WERI-Rb-1 (cell line): ENCODE measurements at regions not wholly inside any gene's neighbourhood (a gene's known extent, or its start where the extent isn't known, plus 50 kb on each side); places are given as distances from the start of the nearest gene placed in this dataset.

Source experiments
- DNase-seq: peaks from one replicate; pipeline ENCODE4 v3.0.0-alpha.2; 2020
- H3K27ac ChIP-seq: fragments of 250-450 bp; sonication (Bioruptor Pico); 2 replicates; pipeline ENCODE4 v1.5.1; 2020; ENCODE audit warnings: mild to moderate bottlenecking, moderate library complexity
- H3K27me3 ChIP-seq: fragments of 250-450 bp; sonication (Bioruptor Pico); 2 replicates; pipeline ENCODE4 v1.5.1; 2021; ENCODE audit warnings: mild to moderate bottlenecking, low read depth, moderate library complexity; ENCODE audit not compliant: insufficient read depth, severe bottlenecking
- H3K36me3 ChIP-seq: fragments of 250-450 bp; sonication (Bioruptor Pico); 2 replicates; pipeline ENCODE4 v1.5.1; 2020; ENCODE audit warnings: mild to moderate bottlenecking, moderate library complexity
- H3K4me3 ChIP-seq: 2 replicates; pipeline ENCODE4 v1.5.1; 2011; ENCODE audit warnings: low read depth, mild to moderate bottlenecking, control low read depth, low read length
- H3K9me3 ChIP-seq: fragments of 250-450 bp; sonication (Bioruptor Pico); 2 replicates; pipeline ENCODE4 v1.5.1; 2021; ENCODE audit warnings: mild to moderate bottlenecking, moderate library complexity; ENCODE audit not compliant: severe bottlenecking
- CTCF ChIP-seq: IDR thresholded peaks from 2 replicates; pipeline ENCODE4 v1.5.1; 2011; ENCODE audit warnings: low read depth, mild to moderate bottlenecking, control low read depth, inconsistent platforms, low read length

GRCh38 chr6:50143011-50143719 lies 93.4 kb upstream of the DEFB112 start:
- no peak for DNase-seq
- no peaks in the 10 kb centered on the region for H3K27me3 ChIP-seq
- no peak overlapping the region for H3K27ac ChIP-seq
- H3K9me3 ChIP-seq, result no peaks in the 10 kb centered on the region
- no peak overlapping the region for H3K4me3 ChIP-seq
- no peak for TF ChIP-seq CTCF
- H3K36me3 ChIP-seq, result no peaks in the 10 kb centered on the region

- no peaks in the 10 kb centered on the region for H3K9me3 ChIP-seq
These were observed 95.4 kb upstream of the DEFB112 start for GRCh38 chr6:50145125-50145524.

GRCh38 chr6:50147371-50147770 lies 97.6 kb upstream of the DEFB112 start:
- H3K36me3 ChIP-seq, result no peaks in the 10 kb centered on the region
- H3K27me3 ChIP-seq, result no peaks in the 10 kb centered on the region
- no peak overlapping the region for H3K27ac ChIP-seq
- TF ChIP-seq CTCF, result no peak
- no peak overlapping the region for H3K4me3 ChIP-seq
- no peak for DNase-seq
- H3K9me3 ChIP-seq, result no peaks in the 10 kb centered on the region

More at GRCh38 chr6:50145125-50145524, 95.4 kb upstream of the DEFB112 start:
- Histone ChIP-seq H3K27me3 (no peaks in the 10 kb centered on the region), H3K36me3 (no peaks in the 10 kb centered on the region), H3K27ac (no peak overlapping the region), H3K4me3 (no peak overlapping the region)
- DNase-seq, result no peak
- peak; percentile 48; the same call in 1 of the 2 replicates for TF ChIP-seq CTCF

GRCh38 chr6:50180646-50181045 lies 130.9 kb upstream of the DEFB112 start:
- H3K36me3 ChIP-seq, result no peaks in the 10 kb centered on the region
- no peak overlapping the region for H3K4me3 ChIP-seq
- H3K27ac ChIP-seq, result no peak overlapping the region
- no peak for TF ChIP-seq CTCF
- DNase-seq, result no peak
- H3K27me3 ChIP-seq, result peaks cover 57% of the 10 kb centered on the region
- no peaks in the 10 kb centered on the region for H3K9me3 ChIP-seq

GRCh38 chr6:50185006-50185405 lies 135.3 kb upstream of the DEFB112 start:
- H3K27me3 ChIP-seq, result peaks cover 58% of the 10 kb centered on the region
- peak; percentile 40 for DNase-seq

More at GRCh38 chr6:50185006-50185405, 135.3 kb upstream of the DEFB112 start:
- TF ChIP-seq CTCF, result peak; percentile 95
- Histone ChIP-seq H3K9me3 (no peaks in the 10 kb centered on the region), H3K4me3 (no peak overlapping the region), H3K36me3 (no peaks in the 10 kb centered on the region), H3K27ac (no peak overlapping the region)
